Activated CD4-positive, alpha-beta T cell treated with anti-CD3 and anti-CD28 coated beads, Interleukin-2, amount 10 ng/mL, durations not matched to agents 24 days and 14 days (primary cell): ENCODE measurements at regions not wholly inside any gene's neighbourhood (a gene's known extent, or its start where the extent isn't known, plus 50 kb on each side); places are given as distances from the start of the nearest gene placed in this dataset.
"Not testable (repeated sequence)": the region's sequence is repeated elsewhere in the genome, so short reads cannot be mapped to it uniquely, and the experiment has no call there.

Experiments used
- DNase-seq: peaks from one replicate; pipeline ENCODE4 v3.0.0; 2022
- H3K27ac Mint-ChIP-seq: one replicate; pipeline ENCODE4 v1.8.0; 2022; ENCODE audit warnings: mild to moderate bottlenecking, mixed read lengths
- H3K27me3 Mint-ChIP-seq: one replicate; pipeline ENCODE4 v1.8.0; 2022; ENCODE audit warnings: mixed read lengths
- H3K36me3 Mint-ChIP-seq: one replicate; pipeline ENCODE4 v1.8.0; 2022; ENCODE audit warnings: low read depth, mild to moderate bottlenecking, mixed read lengths
- H3K4me1 Mint-ChIP-seq: one replicate; pipeline ENCODE4 v1.8.0; 2021; ENCODE audit warnings: mixed read lengths
- H3K4me3 Mint-ChIP-seq: one replicate; pipeline ENCODE4 v1.8.0; 2022; ENCODE audit warnings: mild to moderate bottlenecking, moderate library complexity, mixed read lengths
- H3K9me3 Mint-ChIP-seq: one replicate; pipeline ENCODE4 v1.8.0; 2021; ENCODE audit warnings: mixed read lengths
- intact Hi-C: fragments of 100-400 bp; cut with micrococcal nuclease; formaldehyde crosslinking; loops from one replicate; pipeline ENCODE4 v1.15.1; 2023

DNA sequence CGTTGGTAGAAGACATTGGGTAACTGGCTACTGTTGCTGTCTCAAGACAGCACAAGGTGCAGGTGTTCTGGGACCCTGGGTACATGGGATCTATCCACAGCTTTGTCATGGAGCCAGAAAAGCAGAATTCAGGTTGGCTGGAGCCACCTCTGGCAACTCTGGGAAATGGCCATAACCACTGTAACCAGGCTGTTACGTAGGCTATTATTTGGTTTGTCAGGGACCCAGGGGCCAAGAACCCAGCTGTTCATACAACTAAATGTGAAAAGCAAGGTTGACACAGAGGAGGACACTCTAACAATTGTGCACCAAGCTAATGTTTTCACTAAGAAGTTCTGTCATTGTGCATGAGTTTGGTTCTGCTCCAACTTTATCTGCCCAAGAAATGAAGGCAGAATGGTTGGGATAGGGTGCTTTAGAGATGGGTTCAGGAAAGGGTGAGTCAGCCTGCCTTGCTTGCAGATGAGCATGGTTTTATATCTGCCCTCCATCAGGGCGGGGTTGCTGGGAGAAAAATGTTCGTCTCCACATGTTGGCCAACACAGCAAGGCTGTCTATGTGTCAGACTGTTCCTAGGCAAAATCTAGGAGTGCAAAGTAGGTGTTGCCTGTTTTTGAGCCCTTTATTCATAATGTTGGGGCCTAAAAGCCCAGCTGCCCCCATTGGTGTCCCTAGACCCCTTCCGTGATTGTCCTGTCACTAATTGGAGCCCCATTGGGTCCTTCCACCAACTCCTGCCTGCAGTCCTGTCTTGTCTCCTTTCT lies 131.3 kb upstream of the DAP start:
- Mint-ChIP-seq H3K27ac (no peak overlapping the region), H3K9me3 (no peaks in the 10 kb centered on the region), H3K4me3 (no peak overlapping the region), H3K4me1 (no peaks in the 10 kb centered on the region), H3K27me3 (no peaks in the 10 kb centered on the region), H3K36me3 (no peaks in the 10 kb centered on the region)
- no peak for DNase-seq
- intact Hi-C loops = no loop called here

DNA sequence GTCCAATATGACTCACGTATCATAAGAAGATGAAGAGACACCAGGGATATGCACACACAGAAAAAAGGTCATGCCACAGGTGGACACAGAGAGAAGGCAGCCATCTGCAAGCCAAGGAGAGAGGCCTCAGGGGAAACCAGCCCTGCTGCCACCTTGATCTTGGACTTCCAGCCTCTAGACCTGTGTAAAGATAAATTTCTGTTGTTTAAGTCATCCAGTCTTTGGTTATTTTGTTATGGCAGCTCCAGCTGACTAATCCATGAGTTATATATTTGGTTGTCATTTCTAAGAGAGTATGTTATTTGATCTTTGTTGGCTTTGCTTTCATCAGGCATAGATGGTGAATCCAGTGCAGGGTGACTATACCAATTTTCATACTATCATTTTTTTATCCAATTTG lies 130.2 kb upstream of the DAP start:
- intact Hi-C loops = no loop called here
- Mint-ChIP-seq H3K27me3 (no peaks in the 10 kb centered on the region), H3K4me1 (no peaks in the 10 kb centered on the region), H3K4me3 (no peak overlapping the region), H3K36me3 (no peaks in the 10 kb centered on the region), H3K27ac (no peak overlapping the region), H3K9me3 (no peaks in the 10 kb centered on the region)
- no peak for DNase-seq

DNA sequence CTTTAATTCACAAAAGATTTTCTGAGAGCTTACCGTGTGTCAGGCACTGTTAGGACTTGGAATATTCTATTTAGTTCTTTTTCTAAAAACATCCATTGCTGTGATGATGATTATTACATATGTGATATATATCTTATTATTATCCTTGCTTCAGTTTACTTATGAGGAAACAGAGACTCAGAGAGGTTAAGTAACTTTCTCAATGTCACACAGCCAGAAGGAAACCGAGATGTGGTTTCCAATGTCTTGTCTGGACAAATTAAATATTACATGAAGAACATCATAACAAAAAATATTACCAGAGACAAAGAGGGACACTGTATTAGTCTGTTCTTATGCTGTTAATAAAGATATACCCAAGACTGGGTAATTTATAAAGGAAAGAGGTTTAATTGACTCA lies 125.5 kb upstream of the DAP start:
- intact Hi-C loops = no loop called here
- H3K27me3 Mint-ChIP-seq = no peaks in the 10 kb centered on the region
- no peak for DNase-seq
- H3K4me3 Mint-ChIP-seq = no peak overlapping the region
- H3K36me3 Mint-ChIP-seq = no peaks in the 10 kb centered on the region
- H3K4me1 Mint-ChIP-seq = no peaks in the 10 kb centered on the region
- H3K27ac Mint-ChIP-seq = no peak overlapping the region
- no peaks in the 10 kb centered on the region for H3K9me3 Mint-ChIP-seq

DNA sequence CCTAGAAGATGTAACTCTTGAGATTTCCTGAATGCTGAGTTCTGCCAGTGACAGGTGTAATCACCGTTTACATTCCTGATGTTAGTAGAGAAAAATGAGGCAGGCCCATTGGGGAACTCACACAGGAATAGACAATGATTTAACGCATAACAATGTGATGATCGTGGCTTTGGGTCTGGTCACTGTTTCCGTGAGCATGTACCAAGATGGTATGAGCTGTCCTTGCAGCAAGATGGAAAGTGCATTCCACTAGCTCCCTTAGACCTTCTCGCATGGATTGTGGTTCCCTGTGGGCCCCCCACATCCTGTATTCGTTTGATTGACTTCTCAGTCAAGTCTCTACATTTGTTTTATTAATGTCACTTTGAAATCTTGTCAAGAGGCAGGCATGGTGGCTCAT lies 124.0 kb upstream of the DAP start:
- Mint-ChIP-seq H3K4me3 (no peak overlapping the region), H3K36me3 (no peaks in the 10 kb centered on the region), H3K4me1 (no peaks in the 10 kb centered on the region), H3K27me3 (no peaks in the 10 kb centered on the region), H3K27ac (no peak overlapping the region), H3K9me3 (no peaks in the 10 kb centered on the region)
- intact Hi-C loops = no loop called here
- no peak for DNase-seq

DNA sequence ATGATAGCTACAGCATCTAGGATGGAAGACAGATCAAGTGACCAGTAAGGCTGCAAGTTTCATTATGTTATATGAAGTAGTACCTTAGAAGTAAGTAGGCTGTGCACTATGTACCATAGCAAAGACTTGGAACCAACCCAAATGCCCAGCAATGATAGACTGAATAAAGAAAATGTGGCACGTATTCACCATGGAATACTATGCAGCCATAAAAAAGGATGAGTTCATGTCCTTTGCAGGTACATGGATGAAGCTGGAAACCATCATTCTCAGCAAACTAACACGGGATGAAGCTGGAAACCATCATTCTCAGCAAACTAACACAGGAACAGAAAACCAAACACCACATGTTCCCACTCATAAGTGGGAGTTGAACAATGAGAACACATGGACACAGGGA lies 122.9 kb upstream of the DAP start:
- H3K4me1 Mint-ChIP-seq, H3K27me3 Mint-ChIP-seq, intact Hi-C loops, H3K36me3 Mint-ChIP-seq, H3K27ac Mint-ChIP-seq, H3K9me3 Mint-ChIP-seq, DNase-seq, H3K4me3 Mint-ChIP-seq: not testable (repeated sequence)

DNA sequence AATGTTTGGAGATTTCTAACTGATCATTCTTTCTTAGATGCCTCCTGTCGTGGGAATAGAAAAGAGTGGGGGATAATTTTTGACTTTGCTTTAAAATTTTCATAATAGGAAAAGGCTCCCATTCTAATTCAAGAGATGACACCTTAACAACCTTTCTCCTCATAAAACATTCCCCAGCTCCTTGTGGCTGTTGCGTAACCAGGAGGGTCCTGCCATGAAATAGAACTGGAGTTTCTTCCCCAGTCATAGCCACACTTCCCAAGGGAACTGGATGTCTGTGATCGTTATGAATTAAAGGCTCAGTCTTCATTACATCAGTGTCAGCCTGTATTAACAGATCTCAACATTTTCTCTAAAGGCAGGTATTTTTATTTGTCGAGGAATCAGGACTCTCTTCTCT lies 119.9 kb upstream of the DAP start:
- Mint-ChIP-seq H3K27me3 (peaks cover 3% of the 10 kb centered on the region), H3K4me1 (no peaks in the 10 kb centered on the region), H3K36me3 (no peaks in the 10 kb centered on the region), H3K9me3 (no peaks in the 10 kb centered on the region), H3K27ac (no peak overlapping the region), H3K4me3 (no peak overlapping the region)
- intact Hi-C loops = no loop called here
- DNase-seq = no peak

DNA sequence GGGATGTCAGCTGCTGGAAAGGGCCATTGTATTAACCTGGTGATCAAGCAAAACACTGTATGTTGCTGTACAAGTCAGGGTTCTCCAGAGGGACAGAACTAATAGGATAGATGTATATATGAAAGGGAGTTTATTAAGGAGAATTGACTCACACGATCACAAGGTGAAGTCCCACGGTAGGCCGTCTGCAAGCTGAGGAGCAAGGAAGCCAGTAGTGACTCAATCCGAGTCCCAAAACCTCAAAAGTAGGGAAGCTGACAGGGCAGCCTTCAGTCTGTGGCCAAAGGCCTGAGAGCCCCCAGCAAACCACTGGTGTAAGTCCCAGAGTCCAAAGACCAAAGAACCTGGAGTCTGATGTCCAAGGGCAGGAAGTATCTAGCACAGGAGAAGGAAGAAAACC lies 116.0 kb upstream of the DAP start:
- H3K9me3 Mint-ChIP-seq, intact Hi-C loops, H3K27ac Mint-ChIP-seq, H3K4me3 Mint-ChIP-seq, DNase-seq, H3K36me3 Mint-ChIP-seq, H3K4me1 Mint-ChIP-seq, H3K27me3 Mint-ChIP-seq: not testable (repeated sequence)

DNA sequence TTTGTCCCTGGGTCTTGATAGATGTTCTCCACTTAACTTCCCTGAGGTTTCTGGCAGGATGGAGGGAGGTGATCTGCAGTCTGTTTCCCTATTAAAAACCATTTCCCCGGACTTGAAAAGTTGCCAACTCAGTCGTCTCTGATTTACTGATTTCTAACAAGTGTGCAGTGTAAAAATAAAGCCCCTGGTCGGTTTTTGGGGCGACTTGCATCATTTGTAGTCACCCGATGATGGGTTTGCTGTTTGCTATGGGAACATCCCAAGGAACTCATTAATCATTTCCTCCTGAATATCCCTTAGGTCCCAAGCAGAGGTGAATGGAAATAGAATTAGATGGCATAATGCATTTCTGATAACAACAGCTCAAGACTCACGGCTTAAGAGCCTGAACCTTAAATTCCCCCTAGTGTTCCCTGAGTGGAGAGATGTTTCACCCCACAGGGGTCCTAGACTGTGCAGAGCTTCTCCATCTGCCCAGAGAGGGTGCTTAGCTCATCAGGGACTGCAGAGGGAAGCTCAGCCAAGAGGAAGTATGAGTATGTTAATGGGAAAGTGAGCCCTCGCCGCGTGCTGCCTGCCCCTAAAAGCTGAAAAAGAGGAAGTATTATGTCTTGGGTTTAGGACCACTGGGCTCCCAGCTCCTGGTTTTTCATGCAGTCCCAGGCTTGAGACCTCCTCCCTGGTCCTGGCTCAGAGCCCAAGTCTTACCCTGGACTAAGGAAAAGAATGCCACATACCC lies 115.1 kb upstream of the DAP start:
- no peak overlapping the region for H3K27ac Mint-ChIP-seq
- intact Hi-C loops = no loop called here
- no peak for DNase-seq
- H3K9me3 Mint-ChIP-seq = no peaks in the 10 kb centered on the region
- H3K4me1 Mint-ChIP-seq = no peaks in the 10 kb centered on the region
- H3K4me3 Mint-ChIP-seq = no peak overlapping the region
- peaks cover 9% of the 10 kb centered on the region for H3K27me3 Mint-ChIP-seq
- H3K36me3 Mint-ChIP-seq = no peaks in the 10 kb centered on the region

DNA sequence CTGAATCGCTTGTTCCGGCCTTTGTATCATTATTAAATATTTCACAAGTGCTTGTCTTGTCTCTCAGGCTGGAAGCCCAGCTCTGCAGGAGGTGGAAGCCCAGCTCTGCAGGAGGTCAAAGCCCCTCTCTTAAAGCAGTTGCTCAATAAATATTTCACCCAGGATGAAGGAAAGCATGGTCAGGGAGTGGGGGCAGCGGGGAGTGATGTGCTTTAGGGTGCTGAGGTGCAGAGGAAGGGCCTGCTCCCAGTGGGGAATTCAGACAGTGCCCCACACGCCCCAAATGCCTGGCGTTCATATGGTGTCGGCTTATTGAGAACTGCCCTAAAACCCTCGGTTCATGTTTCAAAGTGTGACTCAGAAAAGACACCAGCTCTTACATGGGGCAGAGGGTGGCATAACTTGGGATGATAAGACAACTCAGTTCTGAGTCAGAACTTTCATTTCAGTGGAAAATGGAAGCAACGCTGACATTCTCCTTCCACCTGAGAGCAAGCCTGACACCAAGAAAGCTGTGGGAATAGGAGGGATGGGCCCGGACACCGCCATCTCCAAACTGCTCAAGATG lies 114.3 kb upstream of the DAP start:
- Mint-ChIP-seq H3K9me3 (no peaks in the 10 kb centered on the region), H3K36me3 (no peaks in the 10 kb centered on the region), H3K4me3 (no peak overlapping the region), H3K4me1 (no peaks in the 10 kb centered on the region), H3K27ac (no peak overlapping the region), H3K27me3 (peaks cover 11% of the 10 kb centered on the region)
- no peak for DNase-seq
- intact Hi-C loops = no loop called here

DNA sequence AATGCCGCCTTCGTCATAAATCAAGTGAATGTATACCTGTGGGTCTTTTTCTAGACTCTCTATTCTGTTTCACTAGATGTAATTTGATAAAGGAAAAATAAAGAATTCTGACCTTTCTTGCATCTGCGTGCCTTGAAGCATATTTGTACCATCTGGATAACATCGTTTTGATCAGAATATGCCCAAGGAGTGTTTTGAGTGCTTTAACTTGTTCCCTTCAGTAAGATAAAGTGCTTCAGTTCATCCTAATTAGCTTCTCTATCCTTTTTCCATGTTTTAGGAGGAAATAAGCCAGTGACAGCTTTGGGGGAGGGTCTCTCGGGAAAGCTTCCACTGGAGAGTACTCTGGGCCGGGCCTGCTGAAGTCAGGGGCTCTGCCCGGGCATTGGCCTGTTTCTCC lies 113.5 kb upstream of the DAP start:
- no peak overlapping the region for H3K27ac Mint-ChIP-seq

DNA sequence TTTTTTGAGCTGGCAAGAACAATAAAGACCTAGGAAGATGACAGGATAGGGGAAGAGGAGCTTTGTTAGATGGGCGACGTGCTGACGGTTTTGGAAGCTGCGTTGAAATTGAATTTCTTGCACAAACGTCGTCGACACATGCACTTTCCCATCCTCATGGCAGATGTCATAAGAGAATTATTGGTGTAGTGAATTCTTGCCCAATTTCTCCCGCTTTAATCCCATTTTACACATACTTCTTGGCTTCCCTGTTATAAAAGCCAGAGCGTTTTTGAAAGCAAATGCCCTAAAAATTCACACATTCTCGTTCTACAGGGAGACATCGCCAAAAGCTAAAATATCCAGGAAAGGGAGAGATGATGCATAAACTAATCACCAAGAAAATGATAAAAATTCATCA lies 109.8 kb upstream of the DAP start:
- no peak overlapping the region for H3K27ac Mint-ChIP-seq
- H3K27me3 Mint-ChIP-seq = peaks cover 10% of the 10 kb centered on the region
- H3K9me3 Mint-ChIP-seq = no peaks in the 10 kb centered on the region
- H3K36me3 Mint-ChIP-seq = no peaks in the 10 kb centered on the region
- H3K4me3 Mint-ChIP-seq = no peak overlapping the region
- intact Hi-C loops = no loop called here
- H3K4me1 Mint-ChIP-seq = no peaks in the 10 kb centered on the region
- DNase-seq = no peak

More for the DNA sequence above, 113.5 kb upstream of the DAP start:
- H3K27me3 Mint-ChIP-seq = peaks cover 13% of the 10 kb centered on the region
- no peak overlapping the region for H3K4me3 Mint-ChIP-seq
- intact Hi-C loops = no loop called here
- DNase-seq = no peak
- H3K4me1 Mint-ChIP-seq = no peaks in the 10 kb centered on the region
- H3K36me3 Mint-ChIP-seq = no peaks in the 10 kb centered on the region
- no peaks in the 10 kb centered on the region for H3K9me3 Mint-ChIP-seq

DNA sequence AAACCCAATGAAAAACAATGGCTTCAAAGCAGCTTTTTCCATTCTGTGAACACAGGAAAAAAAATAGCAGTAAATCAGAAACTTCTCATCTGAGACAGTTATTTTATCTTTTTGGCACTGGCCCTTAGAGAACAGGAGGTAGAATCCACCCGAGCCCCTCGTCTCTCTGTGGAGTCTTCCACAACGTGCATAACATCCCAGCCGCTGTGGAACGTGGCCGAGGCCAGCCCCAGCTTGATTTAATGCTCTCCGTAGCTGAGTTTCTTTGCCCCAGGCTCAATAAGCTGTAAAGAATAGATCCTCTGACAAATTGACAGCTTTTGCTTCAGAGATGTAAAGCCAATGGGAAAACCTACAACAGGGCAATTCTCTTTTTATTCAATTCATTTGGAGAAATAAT lies 107.9 kb upstream of the DAP start:
- no peaks in the 10 kb centered on the region for H3K36me3 Mint-ChIP-seq
- no peak overlapping the region for H3K27ac Mint-ChIP-seq
- DNase-seq = no peak
- no peaks in the 10 kb centered on the region for H3K9me3 Mint-ChIP-seq
- intact Hi-C loops = no loop called here
- peaks cover 6% of the 10 kb centered on the region for H3K27me3 Mint-ChIP-seq
- no peaks in the 10 kb centered on the region for H3K4me1 Mint-ChIP-seq
- H3K4me3 Mint-ChIP-seq = no peak overlapping the region

DNA sequence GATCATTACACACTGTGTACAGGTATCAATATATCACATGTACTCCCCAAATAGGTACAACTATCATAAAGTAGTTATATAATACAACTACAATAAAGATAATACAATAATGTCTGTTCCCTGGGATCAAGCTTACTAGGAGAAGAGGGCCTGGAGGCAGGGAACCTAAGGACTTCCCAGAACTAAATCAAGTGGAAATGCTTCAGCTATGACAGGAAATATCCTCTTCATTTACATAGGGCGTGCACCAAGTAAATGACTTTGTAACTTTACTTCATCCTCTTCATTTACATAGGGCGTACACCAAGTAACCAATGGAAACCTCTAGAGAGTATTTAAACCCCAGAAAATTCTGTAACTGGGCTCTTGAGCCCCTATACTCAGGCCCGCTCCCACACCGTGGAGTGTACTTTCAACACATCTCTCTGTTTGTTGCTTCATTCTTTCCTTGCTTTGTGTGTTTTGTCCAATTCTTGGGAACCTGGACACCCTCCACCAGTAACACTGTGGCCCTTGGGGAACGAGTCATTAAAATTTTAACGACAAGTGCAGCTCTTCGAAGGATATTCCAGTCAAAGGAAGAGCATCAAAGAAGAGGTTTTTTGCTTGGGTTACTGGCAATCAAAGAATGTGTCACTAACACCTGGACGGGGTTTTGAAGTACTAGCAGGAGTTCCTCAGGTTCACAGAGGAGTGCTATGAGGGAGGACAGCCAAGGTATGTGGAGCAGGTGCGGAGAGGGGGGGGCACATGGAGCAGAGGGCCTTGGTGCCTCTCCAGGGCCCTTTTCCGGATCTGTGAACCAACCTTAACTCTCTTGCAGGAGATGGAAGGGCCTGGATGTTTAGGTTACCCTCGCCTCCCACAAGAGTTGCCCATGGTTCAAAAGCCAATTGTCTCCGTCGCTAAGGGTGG lies 106.6 kb upstream of the DAP start:
- intact Hi-C loops = no loop called here
- no peaks in the 10 kb centered on the region for H3K4me1 Mint-ChIP-seq
- no peak for DNase-seq
- H3K27ac Mint-ChIP-seq = no peak overlapping the region
- H3K9me3 Mint-ChIP-seq = no peaks in the 10 kb centered on the region
- no peak overlapping the region for H3K4me3 Mint-ChIP-seq
- H3K36me3 Mint-ChIP-seq = no peaks in the 10 kb centered on the region
- peaks cover 7% of the 10 kb centered on the region for H3K27me3 Mint-ChIP-seq

DNA sequence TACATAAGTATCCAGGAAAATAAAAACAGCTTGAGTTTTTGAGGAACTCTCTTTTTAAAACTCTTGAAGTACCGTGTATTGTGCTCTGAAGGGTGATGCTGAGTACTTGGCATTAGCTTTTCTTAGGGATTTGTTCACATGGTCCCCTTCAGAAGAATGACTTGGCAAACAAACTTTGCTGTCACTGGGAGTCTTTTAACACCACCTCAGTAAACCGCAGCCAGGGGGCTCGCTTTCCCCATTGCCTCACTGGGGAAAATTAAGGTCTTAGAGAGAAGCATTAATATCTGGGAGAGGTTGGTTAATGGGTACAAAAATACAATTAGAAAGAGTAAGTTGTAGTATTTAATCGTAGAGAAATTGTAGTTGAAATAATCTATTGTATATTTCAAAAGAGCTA lies 105.9 kb upstream of the DAP start:
- Mint-ChIP-seq H3K4me3 (no peak overlapping the region), H3K4me1 (no peaks in the 10 kb centered on the region), H3K36me3 (no peaks in the 10 kb centered on the region), H3K9me3 (no peaks in the 10 kb centered on the region), H3K27ac (no peak overlapping the region), H3K27me3 (peaks cover 13% of the 10 kb centered on the region)
- intact Hi-C loops = no loop called here
- no peak for DNase-seq
